OCI-LY1 (cell line): ENCODE measurements at regions not wholly inside any gene's neighbourhood (a gene's known extent, or its start where the extent isn't known, plus 50 kb on each side); places are given as distances from the start of the nearest gene placed in this dataset.

Experiments
- H2AFZ ChIP-seq: fragments of 200-600 bp; sonication (generic), shearing (Covaris generic); 2 replicates; pipeline ENCODE4 v1.6.0; 2014; ENCODE audit warnings: antibody characterized with exemption, mild to moderate bottlenecking, low read length
- H3F3A ChIP-seq: fragments of 200-600 bp; sonication (generic), shearing (Covaris generic); 2 replicates; pipeline ENCODE4 v1.6.0; 2014; ENCODE audit warnings: mild to moderate bottlenecking, antibody characterized with exemption, low read length, moderate library complexity; ENCODE audit not compliant: insufficient read depth
- H3K27ac ChIP-seq: fragments of 200-600 bp; sonication (generic); 2 replicates; pipeline ENCODE4 v1.5.1; 2014; ENCODE audit warnings: low read length, mixed run types, mild to moderate bottlenecking, low read depth; ENCODE audit not compliant: poor library complexity, severe bottlenecking
- H3K27me3 ChIP-seq: fragments of 200-600 bp; sonication (generic); 2 replicates; pipeline ENCODE4 v1.6.0; 2014; ENCODE audit warnings: antibody characterized with exemption, mild to moderate bottlenecking, low read length, moderate library complexity; ENCODE audit not compliant: insufficient read depth
- H3K36me3 ChIP-seq: fragments of 200-600 bp; sonication (generic); 2 replicates; pipeline ENCODE4 v1.6.1; 2014; ENCODE audit warnings: mild to moderate bottlenecking, antibody characterized with exemption, low read length, moderate library complexity, mixed read lengths; ENCODE audit not compliant: insufficient read depth
- H3K4me1 ChIP-seq: fragments of 200-600 bp; sonication (generic); 2 replicates; pipeline ENCODE4 v1.5.1; 2014; ENCODE audit warnings: mild to moderate bottlenecking, low read length, moderate library complexity; ENCODE audit not compliant: insufficient read depth, severe bottlenecking
- H3K4me2 ChIP-seq: fragments of 200-600 bp; sonication (generic), shearing (Covaris generic); 2 replicates; pipeline ENCODE4 v1.6.1; 2014; ENCODE audit warnings: low read length
- H3K4me3 ChIP-seq: fragments of 200-600 bp; sonication (generic); 2 replicates; pipeline ENCODE4 v1.5.1; 2014; ENCODE audit warnings: low read length, low read depth, mild to moderate bottlenecking, mixed read lengths; ENCODE audit not compliant: poor library complexity, severe bottlenecking
- H3K79me2 ChIP-seq: fragments of 200-600 bp; shearing (Covaris generic); 2 replicates; pipeline ENCODE4 v1.6.1; 2016; ENCODE audit warnings: mixed run types, low read length, mixed read lengths; ENCODE audit not compliant: insufficient read depth
- H3K9ac ChIP-seq: fragments of 200-600 bp; sonication (generic), shearing (Covaris generic); 2 replicates; pipeline ENCODE4 v1.6.1; 2014; ENCODE audit warnings: mild to moderate bottlenecking, low read length, mixed read lengths
- H3K9me2 ChIP-seq: fragments of 200-600 bp; sonication (generic), shearing (Covaris generic); 2 replicates; pipeline ENCODE4 v1.6.1; 2014; ENCODE audit warnings: low read depth, mild to moderate bottlenecking, low read length, mixed read lengths
- H3K9me3 ChIP-seq: fragments of 200-600 bp; shearing (Covaris generic); 2 replicates; pipeline ENCODE4 v1.6.1; 2014; ENCODE audit warnings: low read length, mixed read lengths
- H4K20me1 ChIP-seq: fragments of 200-600 bp; sonication (generic), shearing (Covaris generic); 2 replicates; pipeline ENCODE4 v1.6.0; 2016; ENCODE audit warnings: mild to moderate bottlenecking, low read length; ENCODE audit not compliant: insufficient read depth
- EZH2 ChIP-seq: fragments of 200-600 bp; sonication (generic), shearing (Covaris generic); IDR thresholded peaks from 2 replicates; pipeline ENCODE4 v1.8.0; 2017; ENCODE audit warnings: borderline replicate concordance, mixed run types, mild to moderate bottlenecking, antibody characterized with exemption, low read length, moderate library complexity, mixed read lengths
- TF ChIP-seq, protein P1 (sequence below): fragments of 200-600 bp; sonication (generic), shearing (Covaris generic); IDR thresholded peaks from 2 replicates; pipeline ENCODE4 v1.5.1; 2017; ENCODE audit warnings: mild to moderate bottlenecking, antibody characterized with exemption, low read length, moderate library complexity, mixed read lengths

DNA sequence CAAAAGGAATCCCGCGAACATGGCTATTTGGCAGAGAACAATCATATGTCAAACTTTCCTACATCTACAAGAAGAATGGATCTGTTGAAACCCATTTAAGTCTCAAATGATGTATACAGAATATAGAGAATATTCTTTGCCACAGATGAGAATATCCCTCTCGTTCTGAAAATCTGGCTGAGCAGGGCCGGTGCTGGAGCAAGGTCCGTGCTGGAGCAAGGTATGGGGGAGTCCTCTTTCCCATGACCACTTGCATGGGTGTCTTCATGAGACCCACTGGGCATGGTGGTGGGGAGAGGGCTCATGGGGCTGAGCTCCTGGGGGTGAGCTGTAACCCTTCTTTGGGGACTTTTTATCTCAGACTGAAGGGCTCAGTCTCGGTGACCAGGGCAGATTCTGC, 440.9 kb downstream of the SOX9 start:
- H3K36me3 ChIP-seq: no peaks in the 10 kb centered on the region
- no peak overlapping the region for H3K9ac ChIP-seq
- H3K4me3 ChIP-seq: no peak overlapping the region
- H4K20me1 ChIP-seq: no peaks in the 10 kb centered on the region
- H3K4me1 ChIP-seq: no peaks in the 10 kb centered on the region
- H3K27ac ChIP-seq: no peak overlapping the region
- no peaks in the 10 kb centered on the region for H3F3A ChIP-seq
- no peak overlapping the region for H2AFZ ChIP-seq
- H3K9me2 ChIP-seq: no peaks in the 10 kb centered on the region
- H3K79me2 ChIP-seq: no peaks in the 10 kb centered on the region
- TF ChIP-seq, protein P1, sequence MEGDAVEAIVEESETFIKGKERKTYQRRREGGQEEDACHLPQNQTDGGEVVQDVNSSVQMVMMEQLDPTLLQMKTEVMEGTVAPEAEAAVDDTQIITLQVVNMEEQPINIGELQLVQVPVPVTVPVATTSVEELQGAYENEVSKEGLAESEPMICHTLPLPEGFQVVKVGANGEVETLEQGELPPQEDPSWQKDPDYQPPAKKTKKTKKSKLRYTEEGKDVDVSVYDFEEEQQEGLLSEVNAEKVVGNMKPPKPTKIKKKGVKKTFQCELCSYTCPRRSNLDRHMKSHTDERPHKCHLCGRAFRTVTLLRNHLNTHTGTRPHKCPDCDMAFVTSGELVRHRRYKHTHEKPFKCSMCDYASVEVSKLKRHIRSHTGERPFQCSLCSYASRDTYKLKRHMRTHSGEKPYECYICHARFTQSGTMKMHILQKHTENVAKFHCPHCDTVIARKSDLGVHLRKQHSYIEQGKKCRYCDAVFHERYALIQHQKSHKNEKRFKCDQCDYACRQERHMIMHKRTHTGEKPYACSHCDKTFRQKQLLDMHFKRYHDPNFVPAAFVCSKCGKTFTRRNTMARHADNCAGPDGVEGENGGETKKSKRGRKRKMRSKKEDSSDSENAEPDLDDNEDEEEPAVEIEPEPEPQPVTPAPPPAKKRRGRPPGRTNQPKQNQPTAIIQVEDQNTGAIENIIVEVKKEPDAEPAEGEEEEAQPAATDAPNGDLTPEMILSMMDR: no peak
- no peak for TF ChIP-seq EZH2
- H3K27me3 ChIP-seq: no peaks in the 10 kb centered on the region
- no peaks in the 10 kb centered on the region for H3K9me3 ChIP-seq
- no peak overlapping the region for H3K4me2 ChIP-seq

DNA sequence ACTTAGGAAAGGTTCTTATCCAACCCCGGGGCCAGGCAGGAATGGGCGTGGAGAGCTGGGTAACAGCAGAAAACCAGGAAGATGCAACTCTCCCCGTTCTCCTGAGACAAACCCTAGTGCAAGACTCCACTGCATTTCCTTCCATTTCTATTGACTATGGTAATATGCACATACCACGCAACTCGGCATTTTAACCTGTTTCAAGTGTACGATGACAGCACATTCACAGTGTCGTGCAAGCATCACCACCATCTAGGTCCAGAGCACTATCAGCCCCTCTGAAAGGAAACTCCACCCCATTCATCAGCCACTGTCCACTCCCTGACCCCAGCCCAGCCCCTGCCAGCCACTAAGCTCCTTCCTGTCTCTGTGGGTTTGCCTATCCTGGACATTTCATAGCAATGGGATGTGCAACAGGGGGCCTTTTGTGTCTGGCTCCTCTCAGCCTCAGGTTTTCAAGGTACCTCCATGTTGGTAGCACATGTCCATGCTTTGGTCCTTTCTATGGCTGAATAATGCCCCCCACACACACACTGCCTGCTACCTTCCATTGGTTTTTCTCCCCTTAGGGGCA, 441.9 kb downstream of the SOX9 start:
- no peak overlapping the region for H3K27ac ChIP-seq
- no peak overlapping the region for H3K9ac ChIP-seq
- no peak for TF ChIP-seq EZH2
- TF ChIP-seq, protein P1: no peak
- H3K79me2 ChIP-seq: no peaks in the 10 kb centered on the region
- H3K4me1 ChIP-seq: no peaks in the 10 kb centered on the region
- no peaks in the 10 kb centered on the region for H3K36me3 ChIP-seq
- no peaks in the 10 kb centered on the region for H3K9me3 ChIP-seq
- no peak overlapping the region for H2AFZ ChIP-seq
- H3K4me3 ChIP-seq: no peak overlapping the region
- no peaks in the 10 kb centered on the region for H4K20me1 ChIP-seq
- H3K4me2 ChIP-seq: no peak overlapping the region
- no peaks in the 10 kb centered on the region for H3K9me2 ChIP-seq
- H3F3A ChIP-seq: no peaks in the 10 kb centered on the region
- no peaks in the 10 kb centered on the region for H3K27me3 ChIP-seq

DNA sequence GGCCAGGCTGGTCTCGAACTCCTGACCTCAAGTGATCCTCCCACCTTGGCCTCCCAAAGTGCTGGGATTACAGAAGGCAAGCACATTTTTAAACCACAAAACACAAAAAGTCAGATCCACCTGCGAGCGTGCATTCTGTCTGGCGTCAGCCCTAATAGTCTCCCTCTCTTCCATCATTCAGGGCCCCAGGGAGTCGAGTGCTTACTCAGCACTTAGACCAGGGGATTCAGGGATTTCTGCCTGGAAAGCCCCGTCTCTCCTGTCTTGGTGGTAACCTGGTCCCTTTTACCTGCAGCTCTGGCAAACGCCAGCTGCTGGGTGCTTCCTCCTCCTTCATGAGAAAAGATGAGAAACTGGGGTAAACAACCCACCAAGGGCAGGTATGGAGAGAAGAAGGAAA, 443.1 kb downstream of the SOX9 start:
- H4K20me1 ChIP-seq: no peaks in the 10 kb centered on the region
- no peak overlapping the region for H3K9ac ChIP-seq
- H3K79me2 ChIP-seq: no peaks in the 10 kb centered on the region
- H3K4me3 ChIP-seq: no peak overlapping the region
- no peak overlapping the region for H3K4me2 ChIP-seq
- H3F3A ChIP-seq: no peaks in the 10 kb centered on the region
- TF ChIP-seq EZH2: no peak
- TF ChIP-seq, protein P1: no peak
- no peak overlapping the region for H3K27ac ChIP-seq
- no peaks in the 10 kb centered on the region for H3K9me3 ChIP-seq
- H3K4me1 ChIP-seq: no peaks in the 10 kb centered on the region
- H3K27me3 ChIP-seq: no peaks in the 10 kb centered on the region
- H3K9me2 ChIP-seq: no peaks in the 10 kb centered on the region
- H2AFZ ChIP-seq: no peak overlapping the region
- no peaks in the 10 kb centered on the region for H3K36me3 ChIP-seq
